ENCODE measurements at regions not wholly inside any gene's neighbourhood (a gene's known extent, or its start where the extent isn't known, plus 50 kb on each side); places are given as distances from the start of the nearest gene placed in this dataset.
"Not testable (repeated sequence)": the region's sequence is repeated elsewhere in the genome, so short reads cannot be mapped to it uniquely, and the experiment has no call there.

- no peak for DNase-seq
- Histone ChIP-seq H3K4me3 (no peak overlapping the region), H3K9me3 (no peaks in the 10 kb centered on the region), H3K27ac (peak overlapping the region in 1 of 4 donors; percentile 35), H3K4me1 (peaks cover 0 to 74% (median 0%) of the 10 kb centered on the region in 3 donors), H3K36me3 (no peaks in the 10 kb centered on the region), H3K27me3 (no peaks in the 10 kb centered on the region)
- intact Hi-C loops (cut with DNase I): no loop called here
- TF ChIP-seq POLR2A (IDR thresholded peaks at IDR 0.05): no peak
- no peak for TF ChIP-seq CTCF (IDR thresholded peaks at IDR 0.05)
- 22 to 27% methylated on average over 2 of the region's 2 CpGs for whole genome bisulfite sequencing, 2 donors
Measured at GRCh38 chr5:60492958-60493357, 207.0 kb downstream of the DEPDC1B start.

GRCh38 chr5:60492358-60492757 is 207.6 kb downstream of the DEPDC1B start:
- DNase-seq; H3K36me3 ChIP-seq; H3K4me3 ChIP-seq; H3K27me3 ChIP-seq; intact Hi-C loops (cut with DNase I); H3K9me3 ChIP-seq: not testable (repeated sequence)
- H3K27ac ChIP-seq: peak overlapping the region in 1 of 4 donors; percentile 35
- WGBS, 2 donors: 89 to 90% methylated on average over 2 of the region's 2 CpGs
- H3K4me1 ChIP-seq: peaks cover 0 to 74% (median 2%) of the 10 kb centered on the region in 3 donors

GRCh38 chr5:60490597-60491166 is 209.3 kb downstream of the DEPDC1B start:
- H3K9me3 ChIP-seq: no peaks in the 10 kb centered on the region
- 48 to 68% methylated on average over 4 of the region's 4 CpGs for WGBS, 2 donors

GRCh38 chr5:60489856-60490255 is 210.1 kb downstream of the DEPDC1B start:
- Histone ChIP-seq H3K27me3 (no peaks in the 10 kb centered on the region), H3K4me1 (peaks cover 0 to 65% (median 3%) of the 10 kb centered on the region in 3 donors), H3K4me3 (peak overlapping the region in 1 of 4 donors; percentile 54), H3K36me3 (no peaks in the 10 kb centered on the region), H3K27ac (peak overlapping the region in 2 of 4 donors; percentile 87), H3K9me3 (no peaks in the 10 kb centered on the region)
- intact Hi-C loops (cut with DNase I): no loop called here
- 88 to 95% methylated on average over 3 of the region's 3 CpGs for WGBS, 2 donors
- TF ChIP-seq POLR2A (IDR thresholded peaks at IDR 0.05) (no peak), CTCF (IDR thresholded peaks at IDR 0.05) (no peak)
- no peak for DNase-seq

More at GRCh38 chr5:60490597-60491166, 209.3 kb downstream of the DEPDC1B start:
- no peak overlapping the region for H3K4me3 ChIP-seq
- H3K36me3 ChIP-seq: no peaks in the 10 kb centered on the region
- intact Hi-C loops (cut with DNase I): no loop called here
- peak overlapping the region in 2 of 4 donors; percentile 34 to 87 for H3K27ac ChIP-seq
- peaks cover 0 to 67% (median 3%) of the 10 kb centered on the region in 3 donors for H3K4me1 ChIP-seq
- no peak for DNase-seq
- H3K27me3 ChIP-seq: no peaks in the 10 kb centered on the region
- TF ChIP-seq POLR2A (IDR thresholded peaks at IDR 0.05) (no peak), CTCF (IDR thresholded peaks at IDR 0.05) (no peak)

- Histone ChIP-seq H3K27ac (peak overlapping the region in 2 of 4 donors; percentile 87), H3K36me3 (no peaks in the 10 kb centered on the region), H3K4me3 (peak overlapping the region in 3 of 4 donors; percentile 48 to 55 (median 54)), H3K4me1 (peaks cover 0 to 65% (median 3%) of the 10 kb centered on the region in 3 donors), H3K9me3 (no peaks in the 10 kb centered on the region), H3K27me3 (no peaks in the 10 kb centered on the region)
- TF ChIP-seq POLR2A (IDR thresholded peaks at IDR 0.05): no peak
- no peak for TF ChIP-seq CTCF (IDR thresholded peaks at IDR 0.05)
- 29 to 34% methylated on average over 2 of the region's 2 CpGs for WGBS, 2 donors
- intact Hi-C loops (cut with DNase I): no loop called here
- no peak for DNase-seq
Measured at GRCh38 chr5:60489377-60489776, 210.6 kb downstream of the DEPDC1B start.
